ENCODE measurements at regions not wholly inside any gene's neighbourhood (a gene's known extent, or its start where the extent isn't known, plus 50 kb on each side); places are given as distances from the start of the nearest gene placed in this dataset.
"Not testable (repeated sequence)": the region's sequence is repeated elsewhere in the genome, so short reads cannot be mapped to it uniquely, and the experiment has no call there.

GRCh38 chr7:76716551-76716950, 89.5 kb upstream of the POMZP3 start:
- ATAC-seq (replicated peaks in 6 of 8); H3K4me1 ChIP-seq (replicated peaks in 1 of 2); in situ Hi-C loops (cut with MboI; ENCODE audit: low pct_unique_long_range_greater_than_20kb in 2 of 9, low sequenced_read_pairs in 9 of 9, unreplicated experiment in 9 of 9); H3K27ac ChIP-seq; H3K4me3 ChIP-seq: not testable (repeated sequence)
- no CpG with 5 or more reads among the region's 4 CpGs for WGBS, 10 experiments

- H3K4me1 ChIP-seq (replicated peaks in 1 of 2); ATAC-seq (replicated peaks in 6 of 8); H3K27ac ChIP-seq; in situ Hi-C loops (cut with MboI; ENCODE audit: low pct_unique_long_range_greater_than_20kb in 2 of 9, low sequenced_read_pairs in 9 of 9, unreplicated experiment in 9 of 9); H3K4me3 ChIP-seq: not testable (repeated sequence)
- 33 to 88% (median 81%) methylated on average over 1 to 3 of the region's 3 CpGs; no CpG with 5 or more reads in 6 of the 10 experiments for WGBS, 10 experiments
Measured at GRCh38 chr7:76712926-76713325, 85.8 kb upstream of the POMZP3 start.

- H3K27ac ChIP-seq; H3K4me3 ChIP-seq; ATAC-seq (replicated peaks in 6 of 8); H3K4me1 ChIP-seq (replicated peaks in 1 of 2); in situ Hi-C loops (cut with MboI; ENCODE audit: low pct_unique_long_range_greater_than_20kb in 2 of 9, low sequenced_read_pairs in 9 of 9, unreplicated experiment in 9 of 9): not testable (repeated sequence)
- WGBS, 10 experiments = no CpG with 5 or more reads among the region's 2 CpGs
Measured at GRCh38 chr7:76711648-76712047, 84.6 kb upstream of the POMZP3 start.

- H3K4me1 ChIP-seq (replicated peaks in 1 of 2); ATAC-seq (replicated peaks in 6 of 8); H3K4me3 ChIP-seq; in situ Hi-C loops (cut with MboI; ENCODE audit: low pct_unique_long_range_greater_than_20kb in 2 of 9, low sequenced_read_pairs in 9 of 9, unreplicated experiment in 9 of 9); H3K27ac ChIP-seq: not testable (repeated sequence)
- no CpG with 5 or more reads among the region's 1 CpG for WGBS, 10 experiments
Measured at GRCh38 chr7:76709703-76710102, 82.6 kb upstream of the POMZP3 start.

GRCh38 chr7:76708446-76708845, 81.4 kb upstream of the POMZP3 start:
- H3K4me1 ChIP-seq (replicated peaks in 1 of 2); in situ Hi-C loops (cut with MboI; ENCODE audit: low pct_unique_long_range_greater_than_20kb in 2 of 9, low sequenced_read_pairs in 9 of 9, unreplicated experiment in 9 of 9); ATAC-seq (replicated peaks in 6 of 8); H3K27ac ChIP-seq; H3K4me3 ChIP-seq: not testable (repeated sequence)
- no CpG with 5 or more reads among the region's 2 CpGs for WGBS, 10 experiments

GRCh38 chr7:76703815-76704214, 76.7 kb upstream of the POMZP3 start:
- H3K4me3 ChIP-seq; H3K27ac ChIP-seq; H3K4me1 ChIP-seq (replicated peaks in 1 of 2); in situ Hi-C loops (cut with MboI; ENCODE audit: low pct_unique_long_range_greater_than_20kb in 2 of 9, low sequenced_read_pairs in 9 of 9, unreplicated experiment in 9 of 9): not testable (repeated sequence)
- peak in 1 of 8 experiments; percentile 35 for ATAC-seq (replicated peaks in 6 of 8)

- in situ Hi-C loops (cut with MboI; ENCODE audit: low pct_unique_long_range_greater_than_20kb in 2 of 9, low sequenced_read_pairs in 9 of 9, unreplicated experiment in 9 of 9); H3K4me1 ChIP-seq (replicated peaks in 1 of 2); H3K4me3 ChIP-seq; H3K27ac ChIP-seq; ATAC-seq (replicated peaks in 6 of 8): not testable (repeated sequence)
- 80 to 100% (median 100%) methylated on average over 1 to 2 of the region's 3 CpGs; no CpG with 5 or more reads in 6 of the 10 experiments for WGBS, 10 experiments
Measured at GRCh38 chr7:76686277-76686676, 59.2 kb upstream of the POMZP3 start.

GRCh38 chr7:76684737-76685136, 57.7 kb upstream of the POMZP3 start:
- WGBS, 10 experiments = no CpG with 5 or more reads among the region's 1 CpG
- H3K27ac ChIP-seq; in situ Hi-C loops (cut with MboI; ENCODE audit: low pct_unique_long_range_greater_than_20kb in 2 of 9, low sequenced_read_pairs in 9 of 9, unreplicated experiment in 9 of 9); H3K4me1 ChIP-seq (replicated peaks in 1 of 2); H3K4me3 ChIP-seq: not testable (repeated sequence)
- peak in 3 of 8 experiments; percentile 32 to 65 (median 55) for ATAC-seq (replicated peaks in 6 of 8)

GRCh38 chr7:76683631-76684030, 56.6 kb upstream of the POMZP3 start:
- H3K4me1 ChIP-seq (replicated peaks in 1 of 2); in situ Hi-C loops (cut with MboI; ENCODE audit: low pct_unique_long_range_greater_than_20kb in 2 of 9, low sequenced_read_pairs in 9 of 9, unreplicated experiment in 9 of 9); H3K4me3 ChIP-seq; H3K27ac ChIP-seq; ATAC-seq (replicated peaks in 6 of 8): not testable (repeated sequence)
- 80 to 100% methylated on average over 1 of the region's 1 CpG; no CpG with 5 or more reads in 8 of the 10 experiments for WGBS, 10 experiments

GRCh38 chr7:76681810-76682209, 54.7 kb upstream of the POMZP3 start:
- 65 to 100% (median 80%) methylated on average over 1 to 2 of the region's 2 CpGs; no CpG with 5 or more reads in 5 of the 10 experiments for WGBS, 10 experiments
- in situ Hi-C loops (cut with MboI; ENCODE audit: low pct_unique_long_range_greater_than_20kb in 2 of 9, low sequenced_read_pairs in 9 of 9, unreplicated experiment in 9 of 9); H3K4me1 ChIP-seq (replicated peaks in 1 of 2); H3K27ac ChIP-seq; H3K4me3 ChIP-seq: not testable (repeated sequence)
- ATAC-seq (replicated peaks in 6 of 8) = peak in 3 of 8 experiments; percentile 36 to 80 (median 40)

GRCh38 chr7:76679174-76679573, 52.1 kb upstream of the POMZP3 start:
- ATAC-seq (replicated peaks in 6 of 8); in situ Hi-C loops (cut with MboI; ENCODE audit: low pct_unique_long_range_greater_than_20kb in 2 of 9, low sequenced_read_pairs in 9 of 9, unreplicated experiment in 9 of 9): not testable (repeated sequence)
- WGBS, 10 experiments = 0 to 100% (median 43%) methylated on average over 1 of the region's 2 CpGs; no CpG with 5 or more reads in 7 of the 10 experiments

GRCh38 chr7:76678500-76678899, 51.4 kb upstream of the POMZP3 start:
- ATAC-seq (replicated peaks in 6 of 8); in situ Hi-C loops (cut with MboI; ENCODE audit: low pct_unique_long_range_greater_than_20kb in 2 of 9, low sequenced_read_pairs in 9 of 9, unreplicated experiment in 9 of 9); H3K4me3 ChIP-seq; H3K4me1 ChIP-seq (replicated peaks in 1 of 2); H3K27ac ChIP-seq: not testable (repeated sequence)
- WGBS, 10 experiments = 58 to 80% methylated on average over 1 to 2 of the region's 4 CpGs; no CpG with 5 or more reads in 8 of the 10 experiments

More at GRCh38 chr7:76679174-76679573, 52.1 kb upstream of the POMZP3 start:
- not testable (repeated sequence) for H3K27ac ChIP-seq; H3K4me3 ChIP-seq; H3K4me1 ChIP-seq (replicated peaks in 1 of 2)

GRCh38 chr7:76676890-76677289, 49.8 kb upstream of the POMZP3 start:
- in situ Hi-C loops (cut with MboI; ENCODE audit: low pct_unique_long_range_greater_than_20kb in 2 of 9, low sequenced_read_pairs in 9 of 9, unreplicated experiment in 9 of 9); H3K4me3 ChIP-seq; H3K27ac ChIP-seq; ATAC-seq (replicated peaks in 6 of 8); H3K4me1 ChIP-seq (replicated peaks in 1 of 2): not testable (repeated sequence)
- WGBS, 10 experiments = no CpG with 5 or more reads among the region's 1 CpG

Data from motor neuron (in vitro differentiated cells).